ENCODE measurements at regions not wholly inside any gene's neighbourhood (a gene's known extent, or its start where the extent isn't known, plus 50 kb on each side); places are given as distances from the start of the nearest gene placed in this dataset.

- TF ChIP-seq HNF1A (IDR thresholded peaks at IDR 0.05; ENCODE audit: low read depth) (no peak), HNF1A (CRISPR knock-in tag; IDR thresholded peaks at IDR 0.05; ENCODE audit: borderline replicate concordance) (no peak), RFXANK (CRISPR knock-in tag; IDR thresholded peaks at IDR 0.05) (no peak)
Measured at GRCh38 chr7:110090110-110090820, 1000.7 kb upstream of the LRRN3 start (continued).

GRCh38 chr7:110095372-110096052 is 995.4 kb upstream of the LRRN3 start:
- no peak for ATAC-seq
- FAIRE-seq = no peak
- Histone ChIP-seq H3K4me3 (replicated peaks in 1 of 3; ENCODE audit: insufficient read depth in 1 of 3, low read depth in 2 of 3, low read length in 3 of 3) (no peak overlapping the region), H3K4me1 (ENCODE audit: insufficient read depth, low read length) (no peaks in the 10 kb centered on the region), H3K27ac (ENCODE audit: extremely low read length, insufficient read depth, low read length) (no peak overlapping the region), H3K9me3 (ENCODE audit: low read length) (no peaks in the 10 kb centered on the region), H3K4me2 (ENCODE audit: low read depth, low read length) (no peak overlapping the region), H3K9ac (ENCODE audit: insufficient read depth, low read depth, low read length) (no peak overlapping the region), H3K27me3 (ENCODE audit: control insufficient read depth in 1 of 2, insufficient read depth in 2 of 2, low read length in 2 of 2) (no peaks in the 10 kb centered on the region), H3K36me3 (replicated peaks in 1 of 2; ENCODE audit: control insufficient read depth in 1 of 2, insufficient read depth in 2 of 2, low read length in 2 of 2) (no peaks in the 10 kb centered on the region), H2AFZ (ENCODE audit: low read length) (no peak overlapping the region), H4K20me1 (ENCODE audit: insufficient read depth, low read length) (no peaks in the 10 kb centered on the region), H3K79me2 (ENCODE audit: insufficient read depth, low read length) (no peaks in the 10 kb centered on the region)
- in situ Hi-C loops (cut with HindIII; ENCODE audit: extremely low pct_ligation_motif_present, low pct_unique_long_range_greater_than_20kb) (loop anchor here (10.0 to 25.0 kb wide), 3 partner anchors 349 to 1483 kb away; partner anchors contain the start of gene LRRN3), intact Hi-C loops (cut with micrococcal nuclease; ENCODE audit: unreplicated experiment) (loop anchor here (10.0 kb wide), 1 partner anchor 1389 kb away; no protein-coding TSS in a partner anchor)
- WGBS (ENCODE audit: low lambda C conversion rate) = 14% methylated on average over 1 of the region's 1 CpG
- no peak for DNase-seq (ENCODE audit: low spot score)
- no TSS peak for BruUV-seq (replicated peaks)
- ChIA-PET POLR2A (no interaction called here), CTCF (ENCODE audit: low intra/inter-chr PET ratio, low total read pairs) (no interaction called here)
- no peak for TF ChIP-seq PAX8 (CRISPR knock-in tag; IDR thresholded peaks at IDR 0.05; ENCODE audit: borderline replicate concordance)
- no peak for TF ChIP-seq HOXA9 (CRISPR knock-in tag; IDR thresholded peaks at IDR 0.05; ENCODE audit: borderline replicate concordance)
